ENCODE measurements at regions not wholly inside any gene's neighbourhood (a gene's known extent, or its start where the extent isn't known, plus 50 kb on each side); places are given as distances from the start of the nearest gene placed in this dataset.

- H3K4me3 Mint-ChIP-seq (ENCODE audit: unreplicated experiment), result no peak overlapping the region
- no peaks in the 10 kb centered on the region for H3K27me3 Mint-ChIP-seq (ENCODE audit: low read depth)
- DNase-seq (ENCODE audit: low spot score), result no peak
- no peak overlapping the region for H3K27ac Mint-ChIP-seq (ENCODE audit: unreplicated experiment)
- no peaks in the 10 kb centered on the region for H3K9me3 Mint-ChIP-seq (ENCODE audit: low read depth)
- no peak for TF ChIP-seq CTCF (IDR thresholded peaks at IDR 0.05)
- peaks cover 38% of the 10 kb centered on the region for H3K4me1 Mint-ChIP-seq (ENCODE audit: low read depth)
- H3K36me3 Mint-ChIP-seq (ENCODE audit: low read depth), result no peaks in the 10 kb centered on the region
Measured at GRCh38 chr1:198447468-198447867, 93.0 kb downstream of the ATP6V1G3 start.

- Mint-ChIP-seq H3K4me1 (ENCODE audit: low read depth) (peaks cover 38% of the 10 kb centered on the region), H3K9me3 (ENCODE audit: low read depth) (no peaks in the 10 kb centered on the region), H3K36me3 (ENCODE audit: low read depth) (no peaks in the 10 kb centered on the region), H3K27me3 (ENCODE audit: low read depth) (no peaks in the 10 kb centered on the region), H3K4me3 (ENCODE audit: unreplicated experiment) (no peak overlapping the region), H3K27ac (ENCODE audit: unreplicated experiment) (no peak overlapping the region)
- no peak for DNase-seq (ENCODE audit: low spot score)
- no peak for TF ChIP-seq CTCF (IDR thresholded peaks at IDR 0.05)
Measured at GRCh38 chr1:198445872-198446271, 94.6 kb downstream of the ATP6V1G3 start.

GRCh38 chr1:198444792-198445191 is 95.7 kb downstream of the ATP6V1G3 start:
- Mint-ChIP-seq H3K4me3 (ENCODE audit: unreplicated experiment) (no peak overlapping the region), H3K36me3 (ENCODE audit: low read depth) (no peaks in the 10 kb centered on the region), H3K4me1 (ENCODE audit: low read depth) (peaks cover 34% of the 10 kb centered on the region), H3K9me3 (ENCODE audit: low read depth) (no peaks in the 10 kb centered on the region), H3K27me3 (ENCODE audit: low read depth) (no peaks in the 10 kb centered on the region), H3K27ac (ENCODE audit: unreplicated experiment) (no peak overlapping the region)
- TF ChIP-seq CTCF (IDR thresholded peaks at IDR 0.05), result no peak
- DNase-seq (ENCODE audit: low spot score), result no peak

- Mint-ChIP-seq H3K4me3 (ENCODE audit: unreplicated experiment) (no peak overlapping the region), H3K27ac (ENCODE audit: unreplicated experiment) (peak overlapping the region; percentile 23), H3K4me1 (ENCODE audit: low read depth) (peaks cover 29% of the 10 kb centered on the region), H3K9me3 (ENCODE audit: low read depth) (no peaks in the 10 kb centered on the region), H3K27me3 (ENCODE audit: low read depth) (no peaks in the 10 kb centered on the region), H3K36me3 (ENCODE audit: low read depth) (no peaks in the 10 kb centered on the region)
- no peak for TF ChIP-seq CTCF (IDR thresholded peaks at IDR 0.05)
- DNase-seq (ENCODE audit: low spot score), result no peak
Measured at GRCh38 chr1:198443365-198444233, 96.9 kb downstream of the ATP6V1G3 start.

- H3K9me3 Mint-ChIP-seq (ENCODE audit: low read depth), result no peaks in the 10 kb centered on the region
- H3K4me1 Mint-ChIP-seq (ENCODE audit: low read depth), result peaks cover 27% of the 10 kb centered on the region
- no peak overlapping the region for H3K4me3 Mint-ChIP-seq (ENCODE audit: unreplicated experiment)
- H3K27ac Mint-ChIP-seq (ENCODE audit: unreplicated experiment), result no peak overlapping the region
- DNase-seq (ENCODE audit: low spot score), result no peak
- no peaks in the 10 kb centered on the region for H3K36me3 Mint-ChIP-seq (ENCODE audit: low read depth)
- H3K27me3 Mint-ChIP-seq (ENCODE audit: low read depth), result no peaks in the 10 kb centered on the region
- no peak for TF ChIP-seq CTCF (IDR thresholded peaks at IDR 0.05)
Measured at GRCh38 chr1:198440842-198441241, 99.6 kb downstream of the ATP6V1G3 start.

All from chondrocyte (in vitro differentiated cells).